ENCODE measurements at regions not wholly inside any gene's neighbourhood (a gene's known extent, or its start where the extent isn't known, plus 50 kb on each side); places are given as distances from the start of the nearest gene placed in this dataset.

GRCh38 chr4:176001151-176002006, 64.3 kb upstream of the WDR17 start:
- DNase-seq (ENCODE audit: low read depth) (no peak), FAIRE-seq (no peak)
- no peaks in the 10 kb centered on the region for H3K36me3 ChIP-seq (ENCODE audit: control insufficient read depth, insufficient read depth, low read length)

GRCh38 chr4:176002007-176002613, 63.5 kb upstream of the WDR17 start:
- no peak for TF ChIP-seq CTCF (IDR thresholded peaks at IDR 0.05; ENCODE audit: insufficient read depth, low read length, severe bottlenecking)
- Histone ChIP-seq H3K36me3 (ENCODE audit: control insufficient read depth, insufficient read depth, low read length) (no peaks in the 10 kb centered on the region), H3K4me3 (ENCODE audit: low read depth, low read length) (peak overlapping the region; percentile 24), H3K27me3 (ENCODE audit: control insufficient read depth, insufficient read depth, low read length) (peaks cover 9% of the 10 kb centered on the region)
- DNase-seq (ENCODE audit: low read depth) = no peak
- no peak for FAIRE-seq

More at GRCh38 chr4:176001151-176002006, 64.3 kb upstream of the WDR17 start:
- H3K4me3 ChIP-seq (ENCODE audit: low read depth, low read length) = peak overlapping the region; percentile 24
- no peak for TF ChIP-seq CTCF (IDR thresholded peaks at IDR 0.05; ENCODE audit: insufficient read depth, low read length, severe bottlenecking)
- peaks cover 9% of the 10 kb centered on the region for H3K27me3 ChIP-seq (ENCODE audit: control insufficient read depth, insufficient read depth, low read length)

GRCh38 chr4:176005766-176006165, 59.9 kb upstream of the WDR17 start:
- FAIRE-seq (no peak), DNase-seq (ENCODE audit: low read depth) (no peak)
- no peak for TF ChIP-seq CTCF (IDR thresholded peaks at IDR 0.05; ENCODE audit: insufficient read depth, low read length, severe bottlenecking)
- H3K27me3 ChIP-seq (ENCODE audit: control insufficient read depth, insufficient read depth, low read length) = peaks cover 9% of the 10 kb centered on the region
- no peaks in the 10 kb centered on the region for H3K36me3 ChIP-seq (ENCODE audit: control insufficient read depth, insufficient read depth, low read length)
- no peak overlapping the region for H3K4me3 ChIP-seq (ENCODE audit: low read depth, low read length)

- FAIRE-seq (no peak), DNase-seq (ENCODE audit: low read depth) (no peak)
- Histone ChIP-seq H3K27me3 (ENCODE audit: control insufficient read depth, insufficient read depth, low read length) (no peaks in the 10 kb centered on the region), H3K36me3 (ENCODE audit: control insufficient read depth, insufficient read depth, low read length) (no peaks in the 10 kb centered on the region), H3K4me3 (ENCODE audit: low read depth, low read length) (no peak overlapping the region)
- no peak for TF ChIP-seq CTCF (IDR thresholded peaks at IDR 0.05; ENCODE audit: insufficient read depth, low read length, severe bottlenecking)
These were observed 56.4 kb upstream of the WDR17 start for GRCh38 chr4:176009254-176009653.

- no peak overlapping the region for H3K4me3 ChIP-seq (ENCODE audit: low read depth, low read length)
- H3K36me3 ChIP-seq (ENCODE audit: control insufficient read depth, insufficient read depth, low read length) = no peaks in the 10 kb centered on the region
- DNase-seq (ENCODE audit: low read depth) (no peak), FAIRE-seq (no peak)
- H3K27me3 ChIP-seq (ENCODE audit: control insufficient read depth, insufficient read depth, low read length) = no peaks in the 10 kb centered on the region
- TF ChIP-seq CTCF (IDR thresholded peaks at IDR 0.05; ENCODE audit: insufficient read depth, low read length, severe bottlenecking) = no peak
These were observed 54.1 kb upstream of the WDR17 start for GRCh38 chr4:176011529-176011928.

Data from bronchial epithelial cell (primary cell).